HEK293 (cell line): ENCODE measurements at regions not wholly inside any gene's neighbourhood (a gene's known extent, or its start where the extent isn't known, plus 50 kb on each side); places are given as distances from the start of the nearest gene placed in this dataset.

Source experiments
- CTCF ChIA-PET: fragments of 350-600 bp; formaldehyde crosslinking; extraction: SDS; loops from one replicate; lab custom pipeline; 2021; ENCODE audit warnings: antibody characterized with exemption; lab: Yijun Ruan, JAX
- POLR2A ChIA-PET: fragments of 300-600 bp; formaldehyde crosslinking; extraction: SDS; loops from one replicate; lab custom pipeline; 2020; ENCODE audit warnings: antibody characterized with exemption, inconsistent platforms; lab: Yijun Ruan, JAX
- H3K27ac ChIP-seq: fragments of 200-500 bp; sonication (Bioruptor generic); 2 replicates; pipeline ENCODE4 v1.5.1; 2014; ENCODE audit warnings: low read depth, low read length, control low read depth, inconsistent platforms; ENCODE audit errors: extremely low read depth
- H3K36me3 ChIP-seq, 2 experiments: fragments of 200-500 bp in 1 of 2; sonication (Bioruptor generic) in 1 of 2; 1 replicate in 1 of 2; 2 replicates in 1 of 2; pipeline ENCODE4 v1.5.1; 2014 to 2017; ENCODE audit warnings: inconsistent platforms in 2 of 2, low read length in 2 of 2; ENCODE audit not compliant: control insufficient read depth in 2 of 2, insufficient read depth in 1 of 2
- H3K4me1 ChIP-seq: fragments of 200-500 bp; sonication (Bioruptor generic); 2 replicates; pipeline ENCODE4 v1.5.1; 2014; ENCODE audit warnings: mild to moderate bottlenecking, low read length, inconsistent platforms; ENCODE audit not compliant: control insufficient read depth, insufficient read depth
- H3K4me3 ChIP-seq: 2 replicates; pipeline ENCODE4 v1.5.1; 2011; ENCODE audit warnings: low read depth, mild to moderate bottlenecking, control low read depth, low read length, moderate library complexity
- H3K9me3 ChIP-seq: fragments of 200-500 bp; sonication (Bioruptor generic); 2 replicates; pipeline ENCODE4 v1.5.1; 2014; ENCODE audit warnings: low read depth, low read length, inconsistent platforms; ENCODE audit not compliant: control insufficient read depth, insufficient read depth
- GFI1B ChIP-seq: fragments of 450-650 bp; formaldehyde crosslinking; IDR thresholded peaks from 2 replicates; pipeline ENCODE4 v1.5.1; 2016; ENCODE audit warnings: missing biosample characterization, missing genetic modification characterization
- HOXC10 ChIP-seq: sonication (generic); formaldehyde crosslinking; IDR thresholded peaks from 2 replicates; pipeline ENCODE4 v1.8.1; 2023; ENCODE audit warnings: mild to moderate bottlenecking, missing genetic modification reagents
- MZF1 ChIP-seq: fragments of 450-650 bp; formaldehyde crosslinking; IDR thresholded peaks from 2 replicates; pipeline ENCODE4 v1.5.1; 2017; ENCODE audit warnings: missing biosample characterization, missing genetic modification characterization, borderline replicate concordance
- WT1 ChIP-seq: fragments of 450-650 bp; formaldehyde crosslinking; IDR thresholded peaks from 2 replicates; pipeline ENCODE4 v1.5.1; 2016; ENCODE audit warnings: missing biosample characterization, missing genetic modification characterization
- YY1 ChIP-seq: fragments of 450-650 bp; formaldehyde crosslinking; IDR thresholded peaks from 2 replicates; pipeline ENCODE4 v1.5.1; 2018; ENCODE audit warnings: missing biosample characterization, missing genetic modification characterization
- ZBTB17 ChIP-seq: fragments of 450-650 bp; formaldehyde crosslinking; IDR thresholded peaks from 2 replicates; pipeline ENCODE4 v1.5.1; 2016; ENCODE audit warnings: missing biosample characterization, missing genetic modification characterization
- ZBTB7A ChIP-seq: fragments of 450-650 bp; formaldehyde crosslinking; IDR thresholded peaks from 2 replicates; pipeline ENCODE4 v1.5.1; 2016; ENCODE audit warnings: low read depth, missing biosample characterization, missing genetic modification characterization
- ZNF10 ChIP-seq: fragments of 450-650 bp; formaldehyde crosslinking; IDR thresholded peaks from 2 replicates; pipeline ENCODE4 v1.5.1; 2017; ENCODE audit warnings: missing biosample characterization, missing genetic modification characterization
- ZNF146 ChIP-seq: fragments of 450-650 bp; formaldehyde crosslinking; IDR thresholded peaks from 2 replicates; pipeline ENCODE4 v1.5.1; 2016; ENCODE audit warnings: missing biosample characterization, missing genetic modification characterization
- ZNF211 ChIP-seq: fragments of 450-650 bp; formaldehyde crosslinking; IDR thresholded peaks from 2 replicates; pipeline ENCODE4 v1.5.1; 2016; ENCODE audit warnings: low read depth, missing biosample characterization, missing genetic modification characterization
- ZNF214 ChIP-seq: fragments of 450-650 bp; formaldehyde crosslinking; IDR thresholded peaks from 2 replicates; pipeline ENCODE4 v1.5.1; 2017; ENCODE audit warnings: missing biosample characterization, mild to moderate bottlenecking, missing genetic modification characterization, borderline replicate concordance
- ZNF248 ChIP-seq: fragments of 450-650 bp; formaldehyde crosslinking; IDR thresholded peaks from 2 replicates; pipeline ENCODE4 v1.5.1; 2017; ENCODE audit warnings: missing biosample characterization, missing genetic modification characterization
- ZNF266 ChIP-seq: fragments of 450-650 bp; formaldehyde crosslinking; IDR thresholded peaks from 2 replicates; pipeline ENCODE4 v1.5.1; 2016; ENCODE audit warnings: missing biosample characterization, missing genetic modification characterization, low read depth
- ZNF302 ChIP-seq: fragments of 450-650 bp; formaldehyde crosslinking; IDR thresholded peaks from 2 replicates; pipeline ENCODE4 v1.5.1; 2016; ENCODE audit warnings: missing biosample characterization, missing genetic modification characterization, low read depth
- ZNF324 ChIP-seq: fragments of 450-650 bp; formaldehyde crosslinking; IDR thresholded peaks from 2 replicates; pipeline ENCODE4 v1.5.1; 2016; ENCODE audit warnings: missing biosample characterization, missing genetic modification characterization
- ZNF37A ChIP-seq: fragments of 450-650 bp; IDR thresholded peaks from 2 replicates; pipeline ENCODE4 v1.5.1; 2018; ENCODE audit warnings: missing biosample characterization, missing genetic modification characterization
- ZNF514 ChIP-seq: fragments of 450-650 bp; formaldehyde crosslinking; IDR thresholded peaks from 2 replicates; pipeline ENCODE4 v1.5.1; 2016; ENCODE audit warnings: missing biosample characterization, missing genetic modification characterization
- ZNF558 ChIP-seq: fragments of 450-650 bp; formaldehyde crosslinking; IDR thresholded peaks from 2 replicates; pipeline ENCODE4 v1.5.1; 2016; ENCODE audit warnings: missing biosample characterization, missing genetic modification characterization
- ZNF623 ChIP-seq: fragments of 450-650 bp; formaldehyde crosslinking; IDR thresholded peaks from 2 replicates; pipeline ENCODE4 v1.5.1; 2016; ENCODE audit warnings: missing biosample characterization, missing genetic modification characterization
- ZNF837 ChIP-seq: fragments of 450-650 bp; formaldehyde crosslinking; IDR thresholded peaks from 2 replicates; pipeline ENCODE4 v1.5.1; 2016; ENCODE audit warnings: missing biosample characterization, missing genetic modification characterization
- ZSCAN30 ChIP-seq: fragments of 450-650 bp; IDR thresholded peaks from 2 replicates; pipeline ENCODE4 v1.5.1; 2018; ENCODE audit warnings: missing biosample characterization, mild to moderate bottlenecking, missing genetic modification characterization, moderate library complexity
- TF ChIP-seq, protein P1 (sequence below): fragments of 450-650 bp; formaldehyde crosslinking; IDR thresholded peaks from 2 replicates; pipeline ENCODE4 v1.5.1; 2016; ENCODE audit warnings: missing biosample characterization, missing genetic modification characterization
- TF ChIP-seq, protein P2 (sequence below): fragments of 450-650 bp; formaldehyde crosslinking; IDR thresholded peaks from 2 replicates; pipeline ENCODE4; 2016; ENCODE audit warnings: missing biosample characterization, missing genetic modification characterization
- TF ChIP-seq, protein P3 (sequence below): fragments of 450-650 bp; formaldehyde crosslinking; IDR thresholded peaks from 2 replicates; pipeline ENCODE4 v1.5.1; 2016; ENCODE audit warnings: missing biosample characterization, missing genetic modification characterization
- TF ChIP-seq, protein P4 (sequence below): fragments of 450-650 bp; formaldehyde crosslinking; conservative IDR thresholded peaks from 2 replicates; pipeline ENCODE4 v1.5.1; 2016; ENCODE audit warnings: low read depth, missing biosample characterization, missing genetic modification characterization
- TF ChIP-seq, protein P5 (sequence below): fragments of 450-650 bp; formaldehyde crosslinking; IDR thresholded peaks from 2 replicates; pipeline ENCODE4 v1.5.1; 2017; ENCODE audit warnings: missing biosample characterization, mild to moderate bottlenecking, missing genetic modification characterization, moderate library complexity

DNA sequence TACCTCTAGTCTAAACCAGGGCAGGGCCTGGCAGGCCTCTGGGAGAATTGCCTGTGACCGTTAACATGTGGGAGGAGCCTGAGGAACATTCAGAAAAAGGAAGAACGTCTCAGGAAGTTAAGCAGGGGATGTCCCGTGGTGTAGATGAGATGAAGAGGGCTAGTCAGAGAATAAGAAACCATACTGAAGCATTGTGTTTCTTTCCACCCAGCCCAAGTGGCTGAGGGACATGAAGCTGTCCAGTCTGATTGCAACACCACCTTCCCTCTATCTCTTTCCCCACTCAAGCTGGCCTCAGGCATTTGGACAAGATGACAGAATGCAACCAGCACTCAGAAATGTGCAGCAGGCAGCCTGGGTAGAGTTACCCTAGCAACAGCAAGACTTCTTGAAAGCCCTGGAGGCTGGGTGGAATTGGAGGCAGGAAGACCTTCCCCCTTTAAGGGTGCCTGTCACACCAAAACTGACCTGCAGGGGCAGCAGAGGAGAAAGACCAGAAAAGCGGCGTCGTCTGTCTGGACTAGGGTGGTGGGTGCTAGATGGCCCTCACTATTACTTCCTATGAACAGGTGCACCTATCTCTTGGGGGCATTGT lies 186.1 kb downstream of the UNC5CL start:
- Histone ChIP-seq H3K27ac (no peak overlapping the region), H3K4me3 (no peak overlapping the region), H3K36me3 (no peaks in the 10 kb centered on the region), H3K9me3 (no peaks in the 10 kb centered on the region), H3K4me1 (peaks cover 3% of the 10 kb centered on the region; the same call in 1 of the 2 replicates)
- CTCF ChIA-PET, result interaction anchor here (0.5 to 4.8 kb wide), 13 partner anchors 9 to 614 kb away, joined by 3 to 40 read pairs (median 3); no protein-coding TSS in a partner anchor
- TF ChIP-seq ZNF302 (tag by site-specific recombination) (no peak), GFI1B (tag by site-specific recombination) (no peak), ZNF211 (tag by site-specific recombination) (no peak), HOXC10 (CRISPR knock-in tag) (no peak), ZNF324 (tag by site-specific recombination) (no peak), WT1 (tag by site-specific recombination) (no peak), ZNF10 (tag by site-specific recombination) (no peak), ZNF558 (tag by site-specific recombination) (no peak), ZNF623 (no peak), ZNF146 (tag by site-specific recombination) (no peak), ZNF214 (tag by site-specific recombination) (no peak), ZSCAN30 (tag by site-specific recombination) (no peak), ZNF837 (tag by site-specific recombination) (no peak), ZBTB17 (tag by site-specific recombination) (no peak), ZNF248 (tag by site-specific recombination) (no peak), ZBTB7A (tag by site-specific recombination) (no peak), YY1 (tag by site-specific recombination) (no peak)
- TF ChIP-seq, protein P1, sequence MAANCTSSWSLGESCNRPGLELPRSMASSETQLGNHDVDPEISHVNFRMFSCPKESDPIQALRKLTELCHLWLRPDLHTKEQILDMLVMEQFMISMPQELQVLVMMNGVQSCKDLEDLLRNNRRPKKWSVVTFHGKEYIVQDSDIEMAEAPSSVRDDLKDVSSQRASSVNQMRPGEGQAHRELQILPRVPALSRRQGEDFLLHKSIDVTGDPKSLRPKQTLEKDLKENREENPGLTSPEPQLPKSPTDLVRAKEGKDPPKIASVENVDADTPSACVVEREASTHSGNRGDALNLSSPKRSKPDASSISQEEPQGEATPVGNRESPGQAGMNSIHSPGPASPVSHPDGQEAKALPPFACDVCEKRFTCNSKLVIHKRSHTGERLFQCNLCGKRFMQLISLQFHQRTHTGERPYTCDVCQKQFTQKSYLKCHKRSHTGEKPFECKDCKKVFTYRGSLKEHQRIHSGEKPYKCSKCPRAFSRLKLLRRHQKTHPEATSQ (tag by site-specific recombination), result no peak
- TF ChIP-seq, protein P2, sequence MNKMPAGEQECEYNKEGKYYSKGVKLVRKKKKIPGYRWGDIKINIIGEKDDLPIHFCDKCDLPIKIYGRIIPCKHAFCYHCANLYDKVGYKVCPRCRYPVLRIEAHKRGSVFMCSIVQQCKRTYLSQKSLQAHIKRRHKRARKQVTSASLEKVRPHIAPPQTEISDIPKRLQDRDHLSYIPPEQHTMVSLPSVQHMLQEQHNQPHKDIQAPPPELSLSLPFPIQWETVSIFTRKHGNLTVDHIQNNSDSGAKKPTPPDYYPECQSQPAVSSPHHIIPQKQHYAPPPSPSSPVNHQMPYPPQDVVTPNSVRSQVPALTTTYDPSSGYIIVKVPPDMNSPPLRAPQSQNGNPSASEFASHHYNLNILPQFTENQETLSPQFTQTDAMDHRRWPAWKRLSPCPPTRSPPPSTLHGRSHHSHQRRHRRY (tag by site-specific recombination), result no peak
- TF ChIP-seq, protein P3, sequence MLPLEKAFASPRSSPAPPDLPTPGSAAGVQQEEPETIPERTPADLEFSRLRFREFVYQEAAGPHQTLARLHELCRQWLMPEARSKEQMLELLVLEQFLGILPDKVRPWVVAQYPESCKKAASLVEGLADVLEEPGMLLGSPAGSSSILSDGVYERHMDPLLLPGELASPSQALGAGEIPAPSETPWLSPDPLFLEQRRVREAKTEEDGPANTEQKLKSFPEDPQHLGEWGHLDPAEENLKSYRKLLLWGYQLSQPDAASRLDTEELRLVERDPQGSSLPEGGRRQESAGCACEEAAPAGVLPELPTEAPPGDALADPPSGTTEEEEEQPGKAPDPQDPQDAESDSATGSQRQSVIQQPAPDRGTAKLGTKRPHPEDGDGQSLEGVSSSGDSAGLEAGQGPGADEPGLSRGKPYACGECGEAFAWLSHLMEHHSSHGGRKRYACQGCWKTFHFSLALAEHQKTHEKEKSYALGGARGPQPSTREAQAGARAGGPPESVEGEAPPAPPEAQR (tag by site-specific recombination), result no peak
- POLR2A ChIA-PET, result no interaction called here

- CTCF ChIA-PET, result interaction anchor here (0.7 to 1.2 kb wide), 2 partner anchors 63 to 451 kb away, joined by 3 to 4 read pairs; no protein-coding TSS in a partner anchor
- no peak overlapping the region for H3K27ac ChIP-seq
- TF ChIP-seq ZNF37A (tag by site-specific recombination) (no peak), WT1 (tag by site-specific recombination) (no peak), ZNF266 (tag by site-specific recombination) (no peak), MZF1 (tag by site-specific recombination) (no peak), ZNF514 (tag by site-specific recombination) (no peak)
- TF ChIP-seq, protein P4, sequence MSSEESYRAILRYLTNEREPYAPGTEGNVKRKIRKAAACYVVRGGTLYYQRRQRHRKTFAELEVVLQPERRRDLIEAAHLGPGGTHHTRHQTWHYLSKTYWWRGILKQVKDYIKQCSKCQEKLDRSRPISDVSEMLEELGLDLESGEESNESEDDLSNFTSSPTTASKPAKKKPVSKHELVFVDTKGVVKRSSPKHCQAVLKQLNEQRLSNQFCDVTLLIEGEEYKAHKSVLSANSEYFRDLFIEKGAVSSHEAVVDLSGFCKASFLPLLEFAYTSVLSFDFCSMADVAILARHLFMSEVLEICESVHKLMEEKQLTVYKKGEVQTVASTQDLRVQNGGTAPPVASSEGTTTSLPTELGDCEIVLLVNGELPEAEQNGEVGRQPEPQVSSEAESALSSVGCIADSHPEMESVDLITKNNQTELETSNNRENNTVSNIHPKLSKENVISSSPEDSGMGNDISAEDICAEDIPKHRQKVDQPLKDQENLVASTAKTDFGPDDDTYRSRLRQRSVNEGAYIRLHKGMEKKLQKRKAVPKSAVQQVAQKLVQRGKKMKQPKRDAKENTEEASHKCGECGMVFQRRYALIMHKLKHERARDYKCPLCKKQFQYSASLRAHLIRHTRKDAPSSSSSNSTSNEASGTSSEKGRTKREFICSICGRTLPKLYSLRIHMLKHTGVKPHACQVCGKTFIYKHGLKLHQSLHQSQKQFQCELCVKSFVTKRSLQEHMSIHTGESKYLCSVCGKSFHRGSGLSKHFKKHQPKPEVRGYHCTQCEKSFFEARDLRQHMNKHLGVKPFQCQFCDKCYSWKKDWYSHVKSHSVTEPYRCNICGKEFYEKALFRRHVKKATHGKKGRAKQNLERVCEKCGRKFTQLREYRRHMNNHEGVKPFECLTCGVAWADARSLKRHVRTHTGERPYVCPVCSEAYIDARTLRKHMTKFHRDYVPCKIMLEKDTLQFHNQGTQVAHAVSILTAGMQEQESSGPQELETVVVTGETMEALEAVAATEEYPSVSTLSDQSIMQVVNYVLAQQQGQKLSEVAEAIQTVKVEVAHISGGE (tag by site-specific recombination), result no peak
- TF ChIP-seq, protein P5, sequence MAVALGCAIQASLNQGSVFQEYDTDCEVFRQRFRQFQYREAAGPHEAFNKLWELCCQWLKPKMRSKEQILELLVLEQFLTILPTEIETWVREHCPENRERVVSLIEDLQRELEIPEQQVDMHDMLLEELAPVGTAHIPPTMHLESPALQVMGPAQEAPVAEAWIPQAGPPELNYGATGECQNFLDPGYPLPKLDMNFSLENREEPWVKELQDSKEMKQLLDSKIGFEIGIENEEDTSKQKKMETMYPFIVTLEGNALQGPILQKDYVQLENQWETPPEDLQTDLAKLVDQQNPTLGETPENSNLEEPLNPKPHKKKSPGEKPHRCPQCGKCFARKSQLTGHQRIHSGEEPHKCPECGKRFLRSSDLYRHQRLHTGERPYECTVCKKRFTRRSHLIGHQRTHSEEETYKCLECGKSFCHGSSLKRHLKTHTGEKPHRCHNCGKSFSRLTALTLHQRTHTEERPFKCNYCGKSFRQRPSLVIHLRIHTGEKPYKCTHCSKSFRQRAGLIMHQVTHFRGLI, result no peak
Observed at GRCh38 chr6:40849546-40849945, 189.5 kb downstream of the UNC5CL start.

More at GRCh38 chr6:40849546-40849945, 189.5 kb downstream of the UNC5CL start:
- Histone ChIP-seq H3K9me3 (no peaks in the 10 kb centered on the region), H3K4me3 (no peak overlapping the region), H3K4me1 (peaks cover 3% of the 10 kb centered on the region; the same call in 1 of the 2 replicates), H3K36me3 (no peaks in the 10 kb centered on the region)
- POLR2A ChIA-PET, result no interaction called here
